DND-41 (cell line): ENCODE measurements at regions not wholly inside any gene's neighbourhood (a gene's known extent, or its start where the extent isn't known, plus 50 kb on each side); places are given as distances from the start of the nearest gene placed in this dataset.

Experiments used
- ATAC-seq: fragments of 200-7000 bp; cut with Tn5 transposase; 3 replicates; pipeline ENCODE4 v1.9.1; 2021; ENCODE audit warnings: low read depth; ENCODE audit not compliant: insufficient read depth
- DNase-seq: peaks from one replicate; pipeline ENCODE4 v3.0.0-alpha.2; 2020
- H2AFZ ChIP-seq: 2 replicates; pipeline ENCODE4 v1.6.0; 2012; ENCODE audit warnings: low read depth, low read length
- H3K27ac ChIP-seq: 2 replicates; pipeline ENCODE4 v1.5.1; 2012; ENCODE audit warnings: low read length, inconsistent platforms
- H3K27me3 ChIP-seq: fragments of 200-600 bp; sonication (generic); 2 replicates; pipeline ENCODE4 v1.6.0; 2012; ENCODE audit warnings: low read length, mild to moderate bottlenecking, inconsistent platforms; ENCODE audit not compliant: insufficient read depth, poor library complexity
- H3K36me3 ChIP-seq: 2 replicates; pipeline ENCODE4 v1.5.1; 2012; ENCODE audit warnings: low read length, inconsistent platforms; ENCODE audit not compliant: insufficient read depth
- H3K4me1 ChIP-seq: 2 replicates; pipeline ENCODE4 v1.5.1; 2012; ENCODE audit warnings: mild to moderate bottlenecking, low read length; ENCODE audit not compliant: insufficient read depth
- H3K4me2 ChIP-seq: 2 replicates; pipeline ENCODE4 v1.6.0; 2012; ENCODE audit warnings: mild to moderate bottlenecking, moderate library complexity, low read length, inconsistent platforms; ENCODE audit not compliant: insufficient read depth
- H3K4me3 ChIP-seq, 2 experiments: fragments of 200-600 bp in 1 of 2; shearing (Covaris generic) in 1 of 2; 2 replicates each; pipeline ENCODE4 v1.5.1; 2012 to 2016; ENCODE audit warnings: inconsistent platforms in 2 of 2, low read length in 2 of 2, mild to moderate bottlenecking in 2 of 2, low read depth in 1 of 2, moderate library complexity in 1 of 2
- H3K79me2 ChIP-seq: 2 replicates; pipeline ENCODE4 v1.6.0; 2012; ENCODE audit warnings: low read length, inconsistent platforms; ENCODE audit not compliant: insufficient read depth
- H3K9ac ChIP-seq: 2 replicates; pipeline ENCODE4 v1.6.0; 2012; ENCODE audit warnings: low read depth, mild to moderate bottlenecking, inconsistent platforms, low read length, moderate library complexity
- H3K9me3 ChIP-seq: 2 replicates; pipeline ENCODE4 v1.5.1; 2012; ENCODE audit warnings: low read length, moderate library complexity, mild to moderate bottlenecking, inconsistent platforms; ENCODE audit not compliant: insufficient read depth, severe bottlenecking
- H4K20me1 ChIP-seq: 2 replicates; pipeline ENCODE4 v1.6.0; 2012; ENCODE audit warnings: low read length; ENCODE audit not compliant: insufficient read depth
- CTCF ChIP-seq: IDR thresholded peaks from 2 replicates; pipeline ENCODE4 v1.5.1; 2012; ENCODE audit warnings: borderline replicate concordance, low read length, moderate library complexity, mild to moderate bottlenecking; ENCODE audit not compliant: poor library complexity, severe bottlenecking; ENCODE audit errors: extremely low read depth
- EZH2 ChIP-seq: IDR thresholded peaks from 3 replicates; pipeline ENCODE4 v1.6.1; 2012; ENCODE audit warnings: borderline replicate concordance, low read depth, mild to moderate bottlenecking, moderate library complexity, low read length, inconsistent platforms; ENCODE audit not compliant: severe bottlenecking

- no peak overlapping the region for H3K27ac ChIP-seq
- H3K27me3 ChIP-seq: no peaks in the 10 kb centered on the region
- DNase-seq: no peak
- no peak overlapping the region for H3K4me2 ChIP-seq
- no peaks in the 10 kb centered on the region for H3K79me2 ChIP-seq
- no peak overlapping the region for H3K9ac ChIP-seq
- no peak for ATAC-seq
- no peaks in the 10 kb centered on the region for H3K4me1 ChIP-seq
- no peak for TF ChIP-seq EZH2
- TF ChIP-seq CTCF: no peak
- no peaks in the 10 kb centered on the region for H3K9me3 ChIP-seq
- H4K20me1 ChIP-seq: no peaks in the 10 kb centered on the region
- no peaks in the 10 kb centered on the region for H3K36me3 ChIP-seq
- no peak overlapping the region for H2AFZ ChIP-seq
- no peak overlapping the region for H3K4me3 ChIP-seq
Measured at GRCh38 chr15:79653533-79653932, 221.4 kb downstream of the MINAR1 start.

GRCh38 chr15:79656151-79657000 is 224.2 kb downstream of the MINAR1 start:
- DNase-seq (no peak), ATAC-seq (no peak)
- Histone ChIP-seq H3K9me3 (no peaks in the 10 kb centered on the region), H3K27me3 (no peaks in the 10 kb centered on the region), H3K4me1 (no peaks in the 10 kb centered on the region), H3K79me2 (no peaks in the 10 kb centered on the region), H3K27ac (no peak overlapping the region), H3K4me3 (no peak overlapping the region), H3K9ac (no peak overlapping the region), H3K4me2 (no peak overlapping the region), H2AFZ (no peak overlapping the region), H4K20me1 (no peaks in the 10 kb centered on the region), H3K36me3 (no peaks in the 10 kb centered on the region)
- TF ChIP-seq CTCF (no peak), EZH2 (no peak)

- Histone ChIP-seq H3K27me3 (no peaks in the 10 kb centered on the region), H3K27ac (no peak overlapping the region), H3K36me3 (no peaks in the 10 kb centered on the region), H3K4me3 (no peak overlapping the region), H3K79me2 (no peaks in the 10 kb centered on the region), H3K4me1 (no peaks in the 10 kb centered on the region), H4K20me1 (no peaks in the 10 kb centered on the region), H3K9ac (no peak overlapping the region), H3K9me3 (no peaks in the 10 kb centered on the region), H2AFZ (no peak overlapping the region), H3K4me2 (no peak overlapping the region)
- ATAC-seq (no peak), DNase-seq (no peak)
- no peak for TF ChIP-seq CTCF
- no peak for TF ChIP-seq EZH2
Measured at GRCh38 chr15:79657722-79658121, 225.6 kb downstream of the MINAR1 start.
